ENCODE measurements at regions not wholly inside any gene's neighbourhood (a gene's known extent, or its start where the extent isn't known, plus 50 kb on each side); places are given as distances from the start of the nearest gene placed in this dataset.
"Not testable (repeated sequence)": the region's sequence is repeated elsewhere in the genome, so short reads cannot be mapped to it uniquely, and the experiment has no call there.

DNA sequence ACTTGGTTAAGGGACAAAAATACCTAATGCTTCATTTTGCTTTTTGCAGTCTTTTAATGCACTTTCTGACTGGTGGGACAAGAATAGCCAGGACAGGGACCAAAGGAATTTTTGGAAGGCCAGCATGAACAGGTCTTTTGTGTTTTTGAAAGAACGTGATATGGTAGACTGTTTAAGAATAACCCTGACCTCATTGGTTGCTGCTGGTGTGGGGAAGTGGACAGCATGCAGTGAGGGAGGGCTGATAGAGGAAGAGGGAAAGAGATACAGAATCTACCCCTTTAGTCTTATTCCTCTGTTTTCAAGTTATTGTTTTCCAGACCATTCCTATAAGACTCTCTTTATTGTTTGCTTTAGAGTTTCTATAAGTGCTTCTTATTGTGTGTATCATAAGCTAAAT is 816.2 kb downstream of the CDH11 start:
- DNase-seq (ENCODE audit: low read depth) = no peak

DNA sequence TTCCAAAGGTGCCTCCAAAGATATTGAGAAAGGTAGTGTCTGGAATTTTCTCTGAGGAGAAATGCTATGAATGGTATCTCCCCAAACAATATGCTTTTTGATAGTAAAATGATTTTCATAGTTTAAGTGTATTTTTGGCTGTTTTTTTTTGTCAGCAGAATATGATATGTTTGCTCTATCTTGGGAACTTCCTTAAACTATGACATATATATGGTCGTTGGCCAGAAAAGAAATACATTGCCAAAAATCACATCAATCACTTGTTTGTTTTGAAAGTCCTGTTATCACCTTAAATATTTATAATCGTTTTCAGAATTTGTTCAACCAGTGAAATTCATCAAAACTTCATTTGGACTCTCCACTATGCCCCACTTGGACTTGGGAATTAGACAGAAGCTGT is 816.9 kb downstream of the CDH11 start:
- no peak for DNase-seq (ENCODE audit: low read depth)

DNA sequence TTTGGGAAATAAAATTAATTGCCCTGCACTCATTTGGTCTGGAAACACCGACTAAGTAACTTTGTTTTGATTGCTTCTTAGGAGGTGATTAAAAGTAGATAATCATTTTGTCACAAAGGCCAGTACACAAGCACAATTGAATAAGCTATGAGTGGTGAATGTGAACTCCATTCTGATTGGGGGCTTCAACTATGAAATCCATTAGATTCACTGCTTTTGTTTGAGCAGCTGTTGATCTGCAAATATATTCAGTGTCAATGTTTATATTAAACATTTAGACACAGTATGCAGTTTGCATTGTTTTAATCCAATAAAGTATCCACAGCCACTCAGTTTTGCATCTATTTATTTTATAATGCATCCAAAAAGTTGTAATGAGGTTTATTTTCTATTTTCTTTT is 817.5 kb downstream of the CDH11 start:
- DNase-seq (ENCODE audit: low read depth) = no peak

DNA sequence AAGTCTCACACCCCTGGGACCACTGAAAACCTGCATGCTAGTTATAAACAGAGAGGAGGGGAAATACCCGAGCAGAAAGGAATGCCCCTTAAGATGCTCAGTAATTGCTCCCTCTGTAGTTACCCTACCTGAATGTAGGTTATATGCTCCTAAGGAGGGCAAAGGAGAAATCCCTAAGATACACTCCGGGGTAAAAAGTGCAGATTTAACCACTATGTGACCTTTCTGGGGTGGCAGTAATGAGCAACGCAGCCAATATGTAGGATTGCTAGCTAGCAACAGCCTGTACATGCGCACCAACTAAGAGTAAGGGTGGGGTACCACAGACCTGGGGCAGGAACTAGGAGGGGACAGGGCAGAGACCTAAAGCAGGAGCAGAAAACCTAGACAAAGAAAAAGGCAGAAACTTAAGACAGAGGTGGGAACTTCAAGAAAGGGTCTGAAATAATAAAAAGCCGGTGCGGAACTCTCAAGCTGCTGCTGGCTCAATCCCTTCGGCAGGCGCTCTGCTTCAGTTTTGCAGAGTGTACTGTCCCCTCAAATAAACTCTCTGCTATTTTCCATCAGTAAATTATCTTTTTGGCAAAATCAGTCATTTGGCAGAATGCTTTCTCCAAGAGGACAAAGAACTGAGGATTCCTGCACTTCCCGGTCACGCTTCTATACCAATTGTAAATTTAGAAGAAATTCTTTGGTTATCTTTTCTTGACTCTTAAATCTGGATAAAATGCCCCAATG is 823.8 kb downstream of the CDH11 start:
- no peak for DNase-seq (ENCODE audit: low read depth)

DNA sequence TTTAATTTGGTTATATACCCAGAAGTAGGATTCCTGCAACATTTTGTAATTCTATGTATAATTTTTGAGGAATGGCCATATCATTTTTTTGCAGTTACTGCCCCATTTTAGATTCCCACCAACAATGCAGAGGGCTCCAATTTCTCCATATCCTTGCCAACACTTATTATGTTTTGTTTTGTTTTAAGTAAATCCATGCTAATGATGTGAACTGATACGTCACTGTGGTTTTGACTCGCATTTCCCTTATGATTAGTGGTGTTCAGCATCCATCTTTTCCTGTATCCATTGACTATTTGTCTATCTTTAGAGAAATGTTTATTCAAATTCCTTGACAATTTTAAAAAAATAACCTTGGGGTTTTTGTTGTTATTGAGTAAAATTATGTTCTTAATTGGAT is 826.4 kb downstream of the CDH11 start:
- no peak for DNase-seq (ENCODE audit: low read depth)

DNA sequence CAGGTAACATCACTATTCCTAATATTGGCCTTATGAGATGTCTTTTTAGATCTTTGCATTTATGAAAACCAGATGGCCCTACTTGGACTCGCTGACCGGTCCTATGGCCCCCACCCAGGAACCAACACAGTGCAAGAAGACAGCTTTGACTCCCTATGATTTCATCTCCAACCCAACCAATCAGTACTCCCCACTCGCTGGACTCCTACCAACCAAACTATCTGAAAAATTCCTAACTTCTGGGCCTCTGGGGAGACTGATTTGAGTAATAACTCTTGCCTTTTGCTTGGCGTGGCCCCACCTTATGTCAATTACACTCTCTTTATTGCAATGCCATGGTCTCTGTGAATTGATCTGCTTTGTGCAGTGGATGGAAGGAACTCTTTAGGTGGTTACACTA is 828.9 kb downstream of the CDH11 start:
- no peak for DNase-seq (ENCODE audit: low read depth)

DNA sequence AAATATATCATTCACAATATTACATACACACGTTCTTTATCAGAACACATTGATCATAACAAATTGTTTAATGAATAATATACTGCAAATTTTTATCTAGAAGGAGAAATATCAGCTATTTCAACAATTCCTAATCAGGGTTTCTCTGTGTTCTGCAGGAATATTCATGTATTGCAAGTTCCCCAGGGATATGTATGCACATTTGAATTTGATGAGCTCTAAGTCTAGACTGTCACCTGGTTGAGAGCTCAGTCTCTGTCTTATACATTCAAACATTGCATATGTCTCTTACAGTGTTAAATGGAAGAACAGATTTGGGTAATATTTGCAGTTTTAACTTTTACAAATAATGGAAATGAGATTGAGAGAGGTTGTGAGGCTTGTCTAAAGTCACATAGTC is 829.7 kb downstream of the CDH11 start:
- DNase-seq (ENCODE audit: low read depth) = no peak

DNA sequence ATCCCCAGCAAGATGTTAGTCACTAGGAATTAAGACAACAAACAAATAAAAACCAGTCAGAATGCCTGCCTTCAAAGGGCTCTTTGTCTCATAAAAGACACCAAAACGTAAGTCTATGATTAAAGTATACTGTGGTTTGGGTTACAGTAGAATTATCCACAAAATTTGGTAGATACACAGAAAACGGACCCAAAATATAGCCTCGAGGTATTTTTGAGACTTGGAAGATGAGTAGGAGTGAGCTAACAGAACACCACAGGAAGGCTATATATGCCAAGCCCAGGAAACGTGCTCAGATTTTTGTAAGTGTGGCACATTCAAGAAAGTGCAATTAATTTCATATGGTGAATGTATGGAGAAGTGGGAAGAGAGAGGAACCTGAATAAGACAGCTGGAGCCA is 831.4 kb downstream of the CDH11 start:
- no peak for DNase-seq (ENCODE audit: low read depth)

DNA sequence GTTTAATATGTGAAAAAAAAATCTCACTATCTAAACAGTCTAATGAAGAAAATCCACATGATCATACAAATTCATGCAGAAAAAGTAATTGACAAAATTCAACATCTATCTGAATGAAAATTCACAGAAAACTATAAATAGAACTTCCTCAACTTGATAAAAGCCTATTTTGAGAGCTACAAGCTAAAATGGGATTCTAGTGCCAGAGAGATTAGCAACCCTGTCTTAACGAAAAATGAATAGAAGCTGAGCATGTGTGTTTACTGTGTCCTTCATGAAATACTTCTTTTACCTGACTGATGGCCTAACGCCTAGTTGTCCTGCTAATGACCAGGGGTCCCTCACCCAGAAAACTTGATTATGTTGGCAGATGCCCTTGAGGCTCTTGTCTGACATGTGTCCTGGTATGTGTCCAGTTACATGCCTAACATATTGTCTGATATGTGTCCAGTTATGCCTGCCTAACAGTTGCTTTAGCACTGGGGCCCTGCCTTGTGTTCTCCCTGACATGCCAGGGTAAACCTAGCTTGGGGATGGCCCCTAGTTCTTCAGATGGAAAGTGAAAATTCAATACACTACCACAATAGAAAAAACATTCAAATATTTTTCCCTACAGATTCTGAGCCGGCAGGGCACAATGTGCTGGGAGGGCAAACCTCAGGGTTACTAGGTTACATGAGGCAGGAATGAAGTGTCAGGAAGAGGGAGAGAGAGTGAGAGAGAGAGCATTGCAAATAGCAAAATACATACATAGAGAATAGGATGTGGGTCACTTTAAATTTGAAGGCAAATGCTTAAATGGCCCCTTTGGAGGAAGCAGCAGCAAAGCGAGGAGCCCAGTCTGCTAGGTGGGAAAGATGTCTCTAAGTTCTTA is 834.0 kb downstream of the CDH11 start:
- DNase-seq (ENCODE audit: low read depth) = peak; percentile 24

DNA sequence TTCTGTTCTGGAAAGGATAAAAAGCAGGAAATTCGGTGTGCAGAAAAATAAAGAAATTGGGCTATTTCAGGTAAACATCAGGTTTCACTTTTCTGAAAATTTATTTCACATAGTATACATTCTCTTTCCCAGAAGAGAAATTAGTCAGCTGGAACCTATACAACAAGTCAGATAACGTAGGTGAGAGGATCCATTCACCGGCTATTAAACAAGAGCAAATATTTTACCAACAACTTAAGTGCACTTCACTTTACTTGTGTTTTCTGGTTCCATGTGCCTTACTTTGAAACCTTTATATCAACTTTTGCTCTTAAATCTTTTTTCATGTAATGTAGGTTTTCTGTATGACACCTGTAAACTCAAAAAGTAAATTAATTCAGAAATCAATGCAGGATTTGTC is 839.7 kb downstream of the CDH11 start:
- no peak for DNase-seq (ENCODE audit: low read depth)

DNA sequence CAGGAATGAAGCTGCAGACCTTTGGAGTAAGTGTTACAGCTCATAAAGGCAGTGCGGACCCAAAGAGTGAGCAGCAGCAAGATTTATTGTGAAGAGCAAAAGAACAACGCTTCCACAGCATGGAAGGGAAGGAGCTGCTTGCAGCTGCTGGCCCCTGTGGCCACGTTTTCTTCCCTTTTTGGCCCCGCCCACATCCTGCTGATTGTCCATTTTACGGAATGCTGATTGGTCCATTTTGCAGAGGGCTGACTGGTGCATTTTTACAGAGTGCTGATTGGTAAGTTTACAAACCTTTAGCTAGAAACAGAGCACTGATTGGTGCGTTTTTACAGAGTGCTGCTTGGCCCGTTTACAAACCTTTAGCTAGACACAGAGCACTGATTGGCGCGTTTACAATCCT is 841.5 kb downstream of the CDH11 start:
- no peak for DNase-seq (ENCODE audit: low read depth)

DNA sequence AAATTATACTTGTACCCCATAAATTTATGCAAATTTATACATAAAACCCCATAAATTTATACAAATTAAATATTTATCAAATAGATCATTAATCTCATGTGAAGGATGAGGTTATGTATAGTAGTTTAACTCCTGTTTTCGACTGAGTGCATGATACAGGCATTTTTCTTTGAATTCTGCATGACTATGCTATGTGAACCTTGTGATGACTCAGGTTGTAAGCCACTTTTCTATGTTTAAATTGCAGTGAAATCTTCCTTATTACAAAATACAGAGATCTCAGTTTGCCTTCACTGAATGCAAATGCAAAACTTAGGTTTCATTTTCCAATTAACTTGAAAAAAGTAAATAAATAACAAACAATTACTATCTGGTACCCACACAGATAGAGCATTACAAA is 843.7 kb downstream of the CDH11 start:
- DNase-seq (ENCODE audit: low read depth) = peak; percentile 31

DNA sequence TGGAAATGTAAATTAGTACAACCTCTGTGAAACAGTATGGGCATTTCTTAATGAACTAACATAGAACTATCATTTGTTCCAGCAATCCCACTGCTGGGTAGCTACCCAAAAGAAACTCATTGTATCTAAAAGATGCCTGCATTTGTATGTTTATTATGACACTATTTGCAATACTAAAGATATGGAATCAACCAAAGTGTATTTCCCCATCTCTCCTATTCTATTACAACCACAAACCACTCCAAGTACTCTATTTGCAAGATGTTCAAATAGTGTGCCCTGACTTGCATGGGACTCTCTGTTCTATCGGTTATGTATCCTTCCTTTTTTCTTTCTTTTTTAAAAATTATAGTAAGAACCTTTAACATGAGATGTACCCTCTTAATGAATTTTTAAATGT is 845.2 kb downstream of the CDH11 start:
- peak; percentile 57 for DNase-seq (ENCODE audit: low read depth)

DNA sequence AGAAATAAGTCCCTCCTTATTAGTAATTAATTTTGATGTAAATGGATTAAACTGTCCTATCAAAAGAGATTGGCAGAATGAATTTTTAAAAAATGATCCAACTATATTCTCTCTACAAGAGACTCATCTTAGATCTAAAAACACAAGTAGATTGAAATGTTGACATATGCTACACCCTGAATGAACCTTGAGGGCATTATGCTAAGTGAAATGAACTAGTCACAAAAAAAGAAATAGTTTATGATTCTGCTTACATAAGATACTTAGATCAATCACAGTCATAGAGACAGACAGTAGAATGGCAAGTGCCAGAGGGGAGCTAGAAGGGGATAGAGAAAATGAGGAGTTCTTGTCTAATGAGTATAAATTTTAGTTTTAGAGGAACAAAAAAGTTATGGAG is 849.8 kb downstream of the CDH11 start:
- DNase-seq (ENCODE audit: low read depth) = no peak

DNA sequence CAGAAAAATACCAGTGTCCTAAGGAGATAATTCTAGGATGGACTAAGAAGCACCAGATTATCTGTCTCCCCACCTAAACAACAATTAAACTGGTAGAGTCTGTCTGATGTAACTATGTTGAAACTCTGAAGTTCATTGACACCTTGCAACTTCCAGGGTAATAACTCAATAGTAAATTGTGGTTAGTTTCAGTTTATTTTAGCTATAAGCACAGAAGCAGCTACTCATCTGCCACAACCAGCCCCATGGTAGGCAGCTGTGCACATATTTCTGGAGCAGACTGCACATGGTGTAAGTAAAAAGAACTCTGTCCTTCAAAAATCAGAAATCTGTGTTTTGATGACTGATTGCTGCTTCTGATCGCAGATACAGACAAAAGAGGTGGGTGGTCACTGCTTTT is 852.1 kb downstream of the CDH11 start:
- DNase-seq (ENCODE audit: low read depth) = peak; percentile 52

DNA sequence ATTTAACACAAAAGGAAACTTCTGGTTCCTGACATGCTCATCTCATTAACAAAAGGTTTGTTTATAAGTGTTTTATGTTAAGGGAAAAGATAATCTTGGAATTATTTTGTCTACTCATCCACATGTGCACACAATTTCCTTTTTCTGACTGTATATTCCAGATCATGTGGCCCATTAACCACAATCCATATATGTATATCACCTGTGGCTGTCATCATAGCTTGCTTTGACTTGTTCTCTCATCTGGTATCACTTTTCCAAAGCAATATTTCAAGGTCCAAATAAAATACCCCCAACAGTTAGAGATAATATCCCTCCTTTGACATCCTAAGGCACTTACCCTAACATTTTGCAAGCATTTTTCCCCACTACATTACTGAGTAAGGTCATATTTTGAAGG is 856.1 kb downstream of the CDH11 start:
- DNase-seq (ENCODE audit: low read depth) = no peak

DNA sequence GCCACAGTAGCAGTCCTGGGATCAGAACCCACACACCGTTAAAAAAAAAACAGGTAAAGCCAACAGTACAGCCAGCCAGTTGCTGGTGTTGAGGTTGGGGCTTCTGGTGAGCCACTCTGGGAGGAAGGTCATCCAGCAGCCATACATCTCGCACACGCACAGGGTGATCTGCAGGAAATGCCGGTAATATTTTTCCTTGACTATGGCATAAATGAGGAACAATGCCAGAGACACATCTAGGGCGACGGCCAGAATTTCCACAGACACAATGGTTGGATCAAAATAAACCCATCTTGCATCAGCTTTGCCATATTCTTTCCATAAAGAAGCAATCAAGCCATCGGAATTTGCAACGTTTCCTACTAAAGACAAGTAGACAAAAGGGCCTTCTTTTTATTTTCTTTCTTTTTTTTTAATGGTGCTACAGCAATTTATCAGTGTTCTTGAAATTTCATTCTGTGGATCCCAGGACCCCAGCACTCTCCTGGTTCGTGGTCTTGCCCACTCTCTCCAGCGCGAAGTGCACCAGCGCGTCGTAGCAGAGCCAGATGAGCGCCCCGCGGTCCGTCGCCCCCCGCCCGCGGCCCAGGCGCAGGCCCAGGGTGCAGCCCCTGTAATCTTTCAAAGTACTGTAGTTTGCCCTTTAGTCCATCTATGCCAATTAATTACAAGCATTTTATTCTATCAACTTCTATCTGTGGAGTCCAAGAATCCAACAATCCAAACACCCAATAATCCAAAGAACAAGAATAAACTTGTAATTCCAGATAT is 861.0 kb downstream of the CDH11 start:
- DNase-seq (ENCODE audit: low read depth) = not testable (repeated sequence)

DNA sequence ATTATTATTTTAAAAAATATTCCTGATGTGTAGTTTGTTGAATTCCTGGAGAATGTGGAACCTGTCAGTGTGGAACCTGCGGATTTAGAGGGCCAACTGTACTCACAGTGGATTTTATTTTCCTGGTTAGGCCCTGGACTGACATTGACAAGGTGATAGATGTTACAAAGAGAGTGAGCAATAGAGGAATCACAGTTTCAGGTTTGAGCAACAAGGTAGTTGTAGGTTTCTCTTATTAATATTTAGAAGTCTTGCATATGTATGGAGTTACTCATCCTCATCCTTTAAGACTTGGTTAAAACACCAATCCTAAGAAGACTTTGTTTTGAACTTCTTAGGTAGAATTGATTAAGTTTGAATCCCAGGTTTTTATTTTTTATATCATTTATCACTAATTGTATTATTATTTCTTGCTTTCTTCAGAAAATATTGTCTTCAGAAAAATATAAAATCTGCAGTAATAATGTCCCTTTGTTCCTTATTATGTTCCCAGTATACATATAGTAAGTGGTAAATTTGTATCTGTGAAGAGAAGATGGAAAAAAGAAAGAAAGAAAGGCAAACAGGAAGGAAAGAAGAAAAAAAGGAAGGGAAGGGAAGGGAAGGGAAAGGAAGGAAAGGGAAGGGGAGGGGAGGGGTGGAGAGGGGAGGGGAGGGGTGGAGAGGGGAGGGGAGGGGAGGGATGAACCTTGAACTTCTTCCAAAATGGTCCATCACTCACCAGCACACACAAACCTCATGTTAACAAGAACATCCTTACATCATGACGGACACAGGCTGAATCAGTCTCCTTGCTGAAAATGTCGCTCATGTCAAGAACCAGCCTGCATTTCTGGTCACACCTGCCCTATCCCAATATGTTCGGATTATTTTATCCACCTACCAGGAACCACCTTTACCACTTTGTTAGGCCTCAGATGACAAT is 867.2 kb downstream of the CDH11 start:
- no peak for DNase-seq (ENCODE audit: low read depth)

DNA sequence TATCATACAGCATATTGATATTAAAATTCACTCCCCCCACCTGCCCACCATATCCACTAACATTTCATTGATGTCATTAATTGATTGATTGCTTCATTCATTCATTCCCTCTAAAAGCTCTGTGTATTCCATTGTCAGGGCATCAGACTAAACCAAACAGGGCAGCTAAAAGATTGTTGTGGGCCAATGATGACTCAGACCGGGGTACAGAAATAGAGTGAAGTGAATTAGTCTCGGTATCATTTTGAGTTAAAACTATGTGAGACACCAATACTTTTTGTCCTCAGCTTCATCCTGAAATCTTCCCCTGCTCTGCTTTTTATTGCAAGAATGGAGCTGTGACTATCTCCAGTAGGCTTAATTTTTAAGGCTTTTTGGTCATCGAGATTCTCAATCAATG is 868.3 kb downstream of the CDH11 start:
- DNase-seq (ENCODE audit: low read depth) = peak; percentile 49

DNA sequence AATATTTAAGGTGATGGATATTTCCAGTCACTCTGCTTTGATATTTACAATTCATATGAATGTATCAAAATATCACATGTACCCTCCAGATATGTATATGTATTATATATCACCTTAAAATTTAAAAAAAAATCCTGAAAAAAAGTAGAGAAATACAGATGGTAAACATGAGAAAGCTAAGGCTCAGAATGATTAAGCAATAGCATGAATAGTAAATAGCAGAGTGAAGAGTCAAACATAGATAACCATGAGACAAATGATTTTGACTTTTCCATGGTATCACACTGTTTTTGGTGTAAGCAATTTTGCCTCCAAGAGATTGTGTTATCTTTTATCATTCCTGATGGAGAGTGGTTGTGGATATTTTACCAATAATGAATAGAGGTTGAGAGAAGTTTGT is 868.8 kb downstream of the CDH11 start:
- DNase-seq (ENCODE audit: low read depth) = no peak

DNA sequence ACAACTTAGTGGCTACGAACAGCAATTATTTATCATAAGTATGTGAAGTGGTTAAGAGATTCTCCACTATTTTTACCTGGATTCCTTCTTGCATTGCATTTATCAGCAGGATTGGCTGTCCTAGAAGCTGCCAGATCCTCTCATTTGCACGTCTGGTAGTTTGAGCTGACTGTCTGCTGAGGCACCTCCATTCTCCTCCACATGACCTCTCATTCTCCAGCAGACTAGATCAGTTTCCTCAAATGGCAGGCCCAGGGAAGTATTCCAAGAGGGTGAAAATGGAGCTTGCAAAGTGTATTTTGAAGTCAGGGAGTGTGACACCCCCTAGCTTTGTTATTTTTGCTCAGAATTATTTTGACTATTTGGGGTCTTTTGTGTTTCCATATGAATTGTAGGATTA is 870.1 kb downstream of the CDH11 start:
- no peak for DNase-seq (ENCODE audit: low read depth)

Data from LHCN-M2 (cell line).